ENCODE measurements at regions not wholly inside any gene's neighbourhood (a gene's known extent, or its start where the extent isn't known, plus 50 kb on each side); places are given as distances from the start of the nearest gene placed in this dataset.

DNA sequence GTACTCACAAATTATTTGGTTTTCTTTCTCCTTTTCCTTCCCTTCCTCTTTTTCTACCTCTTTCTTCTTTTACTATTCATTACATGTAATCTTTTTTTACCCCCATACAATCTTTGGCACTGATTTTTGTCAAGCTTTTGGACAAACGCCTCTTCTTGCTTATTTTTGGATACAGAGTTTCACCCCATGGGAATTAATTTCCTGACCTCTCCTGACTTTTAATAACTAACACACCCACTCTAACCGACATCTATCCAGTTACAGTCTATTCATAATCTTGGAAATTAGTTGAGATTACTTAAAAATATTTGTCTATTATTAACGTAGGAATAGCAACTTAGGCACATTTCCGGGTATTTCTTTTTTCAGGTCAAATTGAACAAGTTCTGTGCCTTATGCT is 101.2 kb downstream of the HDGFL1 start:
- DNase-seq = no peak

DNA sequence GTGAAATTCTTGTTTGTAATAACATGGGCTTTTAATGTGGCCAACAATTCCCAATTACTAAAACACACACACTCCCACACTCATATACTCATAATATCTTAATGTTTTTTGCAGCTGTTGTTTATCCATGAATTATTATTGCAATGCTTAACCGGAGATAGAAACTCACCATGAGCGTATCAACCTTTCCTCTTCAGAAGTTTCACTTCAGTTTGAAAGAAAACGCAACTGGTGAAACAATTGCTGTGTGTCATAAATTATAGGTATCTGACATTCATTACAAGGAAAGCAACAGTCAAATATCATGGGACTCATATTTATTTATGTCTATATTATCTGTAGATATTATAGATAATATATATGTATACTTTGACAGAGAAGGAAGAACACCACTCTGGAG is 104.1 kb downstream of the HDGFL1 start:
- no peak for DNase-seq

DNA sequence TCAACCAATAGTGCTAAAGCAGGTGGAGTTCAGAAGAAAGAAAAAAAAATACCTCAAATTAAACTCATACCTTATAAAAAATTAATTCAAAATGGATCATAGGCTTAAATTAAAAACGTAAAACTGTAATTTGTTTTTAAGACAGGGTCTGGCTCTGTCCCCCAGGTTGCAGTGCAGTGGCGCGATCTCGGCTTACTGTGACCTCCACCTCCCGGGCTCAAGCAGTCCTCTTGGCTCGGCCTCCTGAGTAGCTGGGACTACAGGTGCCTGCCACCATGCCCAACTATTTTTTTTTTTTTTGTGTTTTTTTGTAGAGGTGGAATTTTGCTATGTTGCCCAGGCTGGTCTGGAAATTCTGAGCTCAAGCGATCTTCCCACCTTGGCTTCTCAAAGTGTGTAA is 111.6 kb downstream of the HDGFL1 start:
- DNase-seq = no peak

DNA sequence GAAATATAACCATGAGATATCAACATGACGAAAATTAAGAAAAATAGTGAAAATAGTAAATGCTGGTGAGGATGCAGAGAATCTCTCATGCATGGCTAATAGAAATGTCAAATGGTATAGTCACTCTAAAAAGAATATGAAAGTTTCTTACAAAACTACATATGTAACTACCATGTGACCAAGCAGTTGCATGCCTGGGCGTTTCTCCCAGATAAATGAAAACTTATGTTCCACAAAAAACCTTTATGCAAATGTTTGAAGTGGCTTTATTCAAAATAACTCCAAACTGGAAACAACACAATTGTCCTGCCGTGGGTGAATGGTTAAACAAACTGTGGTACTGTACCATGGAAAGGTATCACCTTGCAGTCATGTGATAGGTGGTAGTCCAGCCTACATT is 112.4 kb downstream of the HDGFL1 start:
- DNase-seq = no peak

DNA sequence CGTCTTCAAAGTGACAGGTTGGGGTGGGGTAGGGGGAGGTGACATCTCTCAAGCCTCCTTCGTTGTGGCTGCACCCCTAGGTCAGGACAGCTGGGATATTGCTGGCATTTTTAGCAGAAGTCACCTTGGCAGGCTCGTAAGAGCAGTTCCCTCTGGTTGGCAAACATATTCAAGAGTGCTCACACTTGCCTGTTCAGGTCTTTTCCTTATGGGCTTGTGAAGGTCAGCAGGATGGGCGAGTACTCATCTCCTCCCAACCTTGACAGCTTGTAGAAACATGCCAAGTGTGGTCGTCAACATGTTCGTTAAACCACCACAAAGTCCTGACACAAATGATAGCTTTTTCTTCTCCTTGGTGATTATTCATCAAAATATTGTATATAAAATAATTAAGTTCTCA is 113.6 kb downstream of the HDGFL1 start:
- no peak for DNase-seq

DNA sequence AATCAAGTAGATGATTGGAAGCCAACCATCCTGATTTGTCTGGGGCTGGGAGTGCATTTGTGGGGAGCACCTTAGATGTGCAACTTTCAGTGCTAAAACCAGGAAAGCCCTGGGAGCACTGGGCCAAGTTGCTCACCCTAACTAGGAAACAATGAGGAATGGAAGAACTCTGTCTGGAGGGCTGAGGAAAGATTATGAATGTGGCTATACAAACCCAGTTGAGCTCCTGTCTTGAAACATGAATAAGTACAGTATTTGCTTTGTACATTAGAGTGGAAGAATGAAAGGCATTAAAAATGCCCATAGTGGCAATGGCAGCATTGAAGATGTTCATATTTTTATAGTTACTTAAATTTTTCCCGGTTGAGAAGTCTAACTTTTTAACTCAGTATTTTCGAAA is 121.1 kb downstream of the HDGFL1 start:
- DNase-seq = no peak

DNA sequence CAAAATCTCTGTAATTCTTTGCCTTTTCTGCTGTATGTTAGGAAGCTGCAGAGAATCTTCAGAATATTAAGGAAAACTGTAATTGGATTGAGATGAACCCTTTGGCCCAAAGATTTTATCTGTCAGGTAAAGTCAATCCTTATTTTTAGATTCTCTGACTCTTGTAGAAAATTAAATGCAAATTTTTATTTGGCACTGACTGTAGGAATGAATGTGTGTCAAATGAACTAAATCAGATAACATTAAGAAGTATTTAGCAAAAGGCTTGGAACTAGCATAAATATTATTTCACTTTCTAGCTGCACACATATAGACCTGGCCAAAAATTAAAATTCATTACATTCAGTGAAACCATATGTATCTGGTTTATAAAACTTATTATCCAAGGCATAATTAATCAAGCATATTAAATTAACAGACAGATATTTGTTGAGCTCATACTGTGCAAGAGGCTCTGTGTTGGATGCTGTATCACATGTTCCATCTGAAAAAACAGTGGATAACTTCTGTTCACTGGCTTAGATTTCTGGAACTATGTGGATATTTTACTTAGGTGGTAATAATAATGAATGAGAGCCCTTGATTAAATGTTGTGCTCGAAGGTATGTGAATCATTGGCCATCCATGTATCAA is 124.8 kb downstream of the HDGFL1 start:
- no peak for DNase-seq

DNA sequence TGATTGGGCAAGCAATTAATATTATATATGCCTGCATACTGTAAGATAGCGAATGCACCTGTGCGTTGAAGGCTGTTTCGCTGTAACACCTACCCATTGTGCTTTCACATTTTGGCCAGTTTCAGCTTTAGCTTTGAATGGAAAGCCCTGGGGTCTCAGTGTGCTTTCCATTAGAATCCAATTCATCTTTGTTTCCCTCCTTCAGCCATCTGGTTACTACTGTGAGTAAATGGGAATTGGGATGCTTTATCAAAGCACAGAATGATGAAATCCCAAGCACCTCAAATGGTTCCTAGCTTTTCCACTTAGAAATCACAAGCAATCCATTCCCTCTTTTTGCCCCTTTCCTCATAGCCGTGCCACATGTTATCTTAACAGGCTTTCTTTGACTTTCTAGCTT is 127.1 kb downstream of the HDGFL1 start:
- DNase-seq = no peak

DNA sequence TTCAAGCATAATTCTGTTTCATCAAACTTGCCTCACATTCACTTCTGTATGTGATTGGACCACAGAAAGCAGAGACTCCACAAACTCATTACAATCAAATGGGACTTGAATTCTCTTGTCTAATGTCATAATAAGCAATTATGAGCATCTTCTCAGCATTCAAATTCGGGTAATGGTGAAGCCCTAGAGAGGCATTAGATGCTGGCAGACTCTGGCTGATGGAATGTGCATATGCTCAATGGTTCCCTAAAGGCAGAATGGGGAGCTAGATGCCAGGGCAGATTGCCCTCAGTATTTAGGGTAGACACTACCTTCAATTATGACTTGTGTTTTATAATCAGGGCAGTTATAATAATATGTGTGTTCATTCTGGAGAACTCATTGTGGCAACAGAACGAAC is 127.9 kb downstream of the HDGFL1 start:
- no peak for DNase-seq

DNA sequence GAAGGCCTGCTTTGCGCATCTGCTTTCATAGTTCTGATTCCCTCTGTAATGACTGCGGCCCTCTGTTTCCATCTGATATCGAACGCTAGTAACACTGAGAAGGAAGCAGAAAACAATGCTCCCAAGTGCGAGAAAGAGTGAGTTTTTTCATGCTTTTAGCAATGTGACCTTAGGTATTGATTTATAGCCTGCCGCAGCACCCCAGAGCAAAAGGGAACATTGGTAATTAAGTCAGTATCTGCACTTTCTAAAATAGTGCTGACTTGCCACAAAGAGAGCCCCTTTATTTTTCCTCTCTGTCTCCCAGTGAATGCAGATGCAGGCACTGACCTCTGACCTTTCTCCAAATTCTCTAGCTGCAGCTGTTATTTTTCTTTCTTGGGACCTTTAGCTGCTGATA is 129.8 kb downstream of the HDGFL1 start:
- no peak for DNase-seq

DNA sequence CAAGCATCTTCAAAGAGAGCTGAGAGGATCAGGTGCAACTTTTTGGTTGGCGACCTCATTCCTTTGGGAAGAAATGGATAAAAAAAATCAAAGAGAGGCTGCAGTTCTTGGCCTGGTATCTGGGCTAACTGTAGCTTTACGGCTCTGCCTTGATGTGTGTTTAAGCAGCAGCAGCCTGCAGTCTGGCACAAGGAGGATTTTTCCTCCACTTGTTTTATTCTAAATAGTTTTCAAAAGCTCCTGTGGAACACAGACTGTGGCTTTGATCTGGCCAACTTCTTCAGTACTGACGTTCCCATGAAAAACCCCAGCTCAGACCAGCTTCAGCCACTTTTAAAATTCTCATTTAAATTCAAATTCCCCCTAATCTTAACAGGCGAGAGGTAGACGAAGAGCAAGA is 137.3 kb downstream of the HDGFL1 start:
- no peak for DNase-seq

DNA sequence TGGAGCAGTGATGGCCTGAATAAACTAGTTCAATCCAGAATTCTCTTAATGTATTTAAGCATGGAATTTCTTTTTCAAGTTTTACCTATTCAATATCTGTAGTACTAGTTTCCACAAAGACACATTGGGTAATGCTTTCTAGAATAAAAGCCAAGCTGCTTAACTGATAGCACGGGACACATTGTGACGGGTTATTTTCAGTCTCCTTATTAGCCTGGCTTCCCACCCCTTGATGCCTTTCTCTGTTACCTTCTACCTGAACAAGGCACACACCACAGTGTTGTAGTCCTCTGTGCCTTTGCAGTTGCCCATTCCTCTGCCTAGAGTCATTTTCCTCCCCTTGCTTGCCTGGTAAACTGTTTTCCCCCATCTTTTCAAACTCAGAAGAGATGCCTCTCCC is 139.1 kb downstream of the HDGFL1 start:
- DNase-seq = no peak

DNA sequence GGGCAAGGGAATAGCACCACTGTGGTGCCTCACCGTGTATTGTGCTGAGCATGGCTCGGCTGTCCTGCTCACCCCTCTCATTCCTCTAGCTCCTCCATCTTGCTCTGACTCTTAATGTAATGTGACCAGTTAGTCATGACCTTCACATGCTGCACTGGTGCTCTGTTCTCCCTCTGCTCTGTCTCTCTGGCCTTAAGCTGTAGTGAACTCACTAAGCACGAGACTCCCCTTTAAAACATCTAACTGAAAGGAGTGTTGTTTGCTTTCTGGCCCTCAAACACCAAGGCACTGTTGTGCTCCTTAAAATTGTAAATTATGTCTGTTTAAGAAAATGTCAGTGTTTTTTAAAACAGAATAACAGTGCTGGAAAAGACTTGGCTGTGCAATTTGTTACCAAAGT is 140.4 kb downstream of the HDGFL1 start:
- no peak for DNase-seq

DNA sequence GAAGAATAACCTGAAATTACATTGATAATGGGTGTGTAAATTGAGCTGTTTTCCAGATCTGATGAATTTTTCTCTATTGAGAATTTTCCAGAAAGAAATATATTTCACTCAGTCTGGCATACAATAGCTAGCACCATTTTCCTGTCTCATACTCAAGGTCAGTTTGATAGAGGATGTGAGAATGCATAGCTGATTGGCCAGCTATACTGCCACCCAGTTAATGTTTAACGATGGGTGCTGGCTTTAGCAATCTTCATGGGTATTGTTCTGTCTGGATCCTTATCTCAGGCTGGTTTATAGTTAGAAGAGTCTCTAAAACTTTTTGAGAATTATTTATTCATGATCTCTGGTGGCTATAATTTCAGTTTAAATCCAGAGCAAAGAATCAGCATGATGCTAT is 147.4 kb downstream of the HDGFL1 start:
- DNase-seq = no peak

DNA sequence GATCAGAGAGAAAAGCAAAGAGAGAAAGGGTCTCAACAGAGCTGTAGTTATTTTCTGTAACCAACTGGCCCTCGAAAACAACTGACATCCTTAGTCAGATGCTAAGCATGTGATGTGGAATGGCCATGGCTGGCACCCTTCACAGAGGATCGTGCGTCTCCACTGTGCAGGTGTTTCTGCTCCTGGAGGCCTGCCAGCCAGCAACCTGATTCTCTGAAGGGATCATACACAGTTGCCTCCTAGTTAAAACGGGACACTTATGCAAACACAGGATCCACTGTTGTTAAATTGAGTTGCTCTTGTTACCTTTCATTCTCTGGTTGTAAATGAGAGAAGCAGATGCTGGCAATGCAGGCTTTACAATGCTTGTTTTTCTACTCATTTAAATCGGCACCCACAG is 148.5 kb downstream of the HDGFL1 start:
- peak; percentile 88 for DNase-seq

DNA sequence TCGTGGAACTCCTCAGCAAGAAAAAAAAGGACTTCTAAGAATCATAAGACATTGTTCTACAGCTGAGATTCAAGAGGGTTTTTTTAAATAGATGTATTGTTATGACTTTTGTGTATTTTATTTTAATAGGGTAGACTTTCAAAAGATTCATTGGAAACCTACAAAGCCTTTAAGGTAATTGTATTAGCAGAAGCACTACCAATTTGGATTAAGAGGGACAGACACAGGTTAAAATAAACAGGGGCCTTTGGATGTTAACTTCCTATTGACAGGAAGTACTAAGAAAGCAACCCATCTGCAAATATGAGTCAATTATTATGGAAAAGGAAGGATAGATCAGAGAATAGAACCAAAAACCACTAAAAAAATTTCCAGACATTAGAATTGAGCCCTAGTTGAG is 153.5 kb downstream of the HDGFL1 start:
- DNase-seq = no peak

DNA sequence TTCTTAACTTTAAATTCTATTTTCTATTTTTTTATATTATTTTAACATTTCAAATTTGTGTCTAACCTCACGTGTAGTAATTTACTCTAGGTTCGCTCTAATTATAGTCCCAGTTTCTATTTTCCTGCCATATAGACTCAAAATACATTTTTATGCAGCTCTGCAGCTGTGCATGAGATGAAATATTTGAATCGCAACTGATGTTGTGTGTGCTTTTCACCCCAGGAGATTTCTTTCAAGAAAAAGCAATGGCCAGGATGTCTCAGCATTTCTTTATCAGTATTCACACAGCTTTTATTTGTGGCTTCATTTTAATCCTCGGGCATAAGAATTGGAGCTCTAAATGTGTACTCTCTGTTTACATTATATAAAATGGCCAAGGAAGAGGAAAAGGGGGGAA is 157.6 kb downstream of the HDGFL1 start:
- no peak for DNase-seq

DNA sequence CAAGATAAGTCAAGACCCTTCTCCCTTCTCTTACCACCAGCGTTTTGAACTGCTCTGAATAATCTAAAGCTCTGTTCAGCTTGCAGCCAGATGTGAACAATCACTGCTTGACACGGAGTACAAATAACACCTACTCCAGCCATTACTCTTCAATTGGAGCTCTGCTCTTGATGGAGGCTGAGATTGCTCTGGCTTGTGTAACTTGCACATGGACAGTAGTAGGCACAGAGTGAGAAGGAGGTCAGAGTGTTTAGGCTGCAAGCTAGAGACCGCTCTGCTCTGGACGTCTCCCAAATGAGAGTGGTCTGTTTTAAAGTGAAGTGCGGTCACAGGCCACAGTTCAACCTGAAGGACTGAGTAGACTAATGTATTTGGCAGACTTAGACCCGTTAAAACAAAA is 158.3 kb downstream of the HDGFL1 start:
- DNase-seq = no peak

DNA sequence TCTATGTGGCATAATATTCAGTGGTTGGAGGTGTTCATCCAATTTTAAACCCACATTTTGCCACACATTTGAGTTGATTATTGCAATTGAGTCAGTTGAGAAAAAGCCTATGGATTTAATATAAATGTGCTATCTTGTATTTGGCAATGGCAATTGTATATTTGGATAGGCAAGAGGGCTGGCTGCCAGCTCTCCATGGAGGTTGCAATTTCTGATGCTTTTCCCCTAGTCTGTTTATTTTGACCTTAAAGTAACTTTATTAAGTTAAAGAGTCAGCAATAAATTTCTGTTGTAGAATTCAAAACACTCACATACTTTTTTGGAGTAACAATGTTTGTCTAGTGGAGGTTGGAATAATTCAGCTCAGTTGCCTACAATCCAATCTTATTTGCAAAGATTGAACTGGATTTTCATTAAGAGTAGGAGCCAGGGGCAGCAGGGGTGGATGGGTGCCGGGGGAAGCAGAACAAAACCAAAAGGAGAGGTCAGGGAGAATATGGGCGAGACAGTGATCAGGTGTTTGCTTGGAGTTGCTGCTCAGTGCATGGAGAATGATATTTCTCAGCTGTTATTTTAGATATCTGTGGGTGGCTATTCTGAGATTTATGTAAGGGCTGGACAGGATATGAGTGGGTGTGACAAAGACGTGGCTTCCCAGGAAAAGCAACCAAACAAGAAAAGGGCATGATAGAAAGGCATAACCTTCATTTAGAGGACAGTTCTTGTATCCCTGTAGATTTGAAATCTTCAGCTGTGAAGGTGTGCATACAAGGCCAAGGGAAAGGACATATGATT is 163.0 kb downstream of the HDGFL1 start:
- no peak for DNase-seq

DNA sequence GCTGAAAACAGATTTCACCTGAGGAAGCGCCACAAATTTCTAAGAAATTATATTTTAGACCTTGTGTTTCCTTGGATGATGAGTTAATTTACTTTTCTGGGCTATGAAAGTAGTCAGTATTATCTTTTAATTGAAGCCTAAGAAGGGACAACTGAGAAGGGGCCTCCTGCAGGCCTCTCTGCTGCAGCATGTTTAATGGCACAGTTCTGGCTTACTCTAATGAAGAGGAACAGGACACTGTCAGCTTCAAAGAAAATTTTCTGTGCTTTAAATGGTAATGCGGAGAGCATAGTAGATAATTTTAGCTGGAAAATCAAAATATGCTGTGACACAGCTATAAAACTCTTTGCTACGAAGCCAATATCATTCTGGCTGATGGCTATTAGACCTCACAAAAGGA is 167.4 kb downstream of the HDGFL1 start:
- no peak for DNase-seq

DNA sequence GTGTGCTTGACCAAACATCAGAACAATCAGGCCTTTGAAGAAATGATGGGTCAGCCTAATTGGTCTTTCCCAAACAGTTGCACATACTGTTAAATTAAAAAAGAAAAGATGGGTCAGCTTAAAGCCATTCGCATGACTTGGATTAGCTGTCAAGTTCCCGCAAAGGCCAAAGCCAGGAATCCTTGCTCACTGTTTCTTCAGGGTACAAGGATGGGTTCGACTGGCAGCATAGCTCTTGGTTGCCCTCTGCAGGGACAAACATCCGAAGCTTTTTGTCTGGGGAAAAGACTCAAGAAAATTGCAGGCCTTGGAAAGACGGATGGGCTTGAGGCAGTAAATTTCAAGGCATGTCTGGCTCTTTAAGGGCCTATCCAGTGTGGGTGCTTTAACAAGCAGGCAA is 168.0 kb downstream of the HDGFL1 start:
- DNase-seq = peak; percentile 29

DNA sequence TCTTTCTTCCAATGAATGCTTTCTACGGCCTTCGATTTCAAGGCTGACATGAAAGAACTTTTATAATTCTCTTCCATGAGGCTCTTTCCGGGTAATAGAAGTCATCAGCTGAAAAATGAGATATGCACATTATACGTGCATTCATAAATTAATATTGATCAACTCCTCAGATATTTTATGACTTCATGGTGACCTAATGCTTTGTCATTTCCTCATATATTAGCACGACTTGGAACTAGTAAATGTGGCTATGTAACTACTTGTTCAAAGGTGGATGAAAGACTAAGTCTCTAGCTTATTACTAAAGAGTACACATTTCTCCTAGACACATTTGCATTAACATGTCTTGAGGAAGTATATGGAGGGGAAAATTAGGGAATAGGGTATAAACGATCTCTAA is 168.8 kb downstream of the HDGFL1 start:
- DNase-seq = no peak

DNA sequence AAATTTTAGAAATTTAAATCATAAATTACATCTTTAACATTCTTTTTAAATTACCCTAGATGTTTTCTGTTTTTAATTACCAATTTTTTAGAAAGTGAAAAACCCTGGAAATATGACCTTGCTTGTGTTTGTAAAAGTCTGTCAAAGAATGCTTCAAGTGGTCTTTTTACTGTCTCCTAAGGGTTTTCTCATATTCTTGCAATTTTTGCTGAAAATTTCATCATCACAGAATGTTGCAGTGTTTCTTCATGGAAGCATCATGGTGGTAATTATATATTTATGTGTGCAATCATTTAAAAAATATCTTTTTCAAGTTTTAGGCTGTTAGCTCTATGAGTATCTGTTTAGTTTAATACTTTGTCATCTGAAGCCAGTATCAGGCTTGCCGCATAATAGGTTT is 178.2 kb downstream of the HDGFL1 start:
- DNase-seq = no peak

DNA sequence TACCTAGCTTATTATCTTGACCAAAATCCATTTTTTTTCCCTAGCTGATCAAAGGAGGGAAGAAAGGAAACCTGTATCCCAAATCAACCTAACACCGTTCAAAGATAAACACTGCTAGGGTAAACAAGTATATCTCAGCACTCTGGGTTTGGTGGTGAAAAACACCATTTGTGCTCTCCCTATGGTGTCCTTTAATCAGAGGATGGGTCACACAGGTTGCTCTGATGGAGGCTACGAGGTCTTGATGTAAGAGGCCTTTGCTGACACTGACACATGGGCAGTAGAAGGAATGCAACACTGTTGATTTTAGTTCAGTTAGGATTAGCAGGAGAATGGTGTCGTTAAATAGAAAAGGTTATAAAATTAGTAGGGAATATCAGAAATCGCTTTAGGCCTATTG is 179.3 kb downstream of the HDGFL1 start:
- no peak for DNase-seq

DNA sequence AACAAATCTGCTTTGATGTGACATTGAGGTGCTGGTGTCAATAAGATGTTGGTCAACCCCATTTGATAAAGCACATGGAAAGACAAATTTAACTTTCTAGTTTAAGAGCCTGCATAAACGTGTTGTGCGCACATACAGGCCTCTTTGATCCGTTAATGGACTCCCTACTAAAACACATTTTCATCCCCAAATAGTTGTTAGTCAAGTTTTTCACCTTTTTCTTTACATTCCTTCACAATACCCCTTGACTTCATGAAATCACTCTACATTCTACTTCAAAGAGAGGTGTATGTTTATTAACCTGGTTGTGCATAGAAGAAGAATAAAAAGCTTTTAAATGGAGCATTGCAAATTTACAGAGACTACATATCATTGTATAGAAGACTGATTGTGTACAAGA is 180.3 kb downstream of the HDGFL1 start:
- no peak for DNase-seq

Data from NCI-H2171 (cell line).